ENCODE measurements at regions not wholly inside any gene's neighbourhood (a gene's known extent, or its start where the extent isn't known, plus 50 kb on each side); places are given as distances from the start of the nearest gene placed in this dataset.

- Histone ChIP-seq H3K36me3 (ENCODE audit: control insufficient read depth in 2 of 2, insufficient read depth in 2 of 2, low read length in 1 of 2) (no peaks in the 10 kb centered on the region), H3K4me3 (ENCODE audit: low read length in 2 of 2) (no peak overlapping the region), H3K27ac (ENCODE audit: low read depth in 1 of 2, low read length in 1 of 2) (no peak overlapping the region), H3K4me1 (ENCODE audit: control insufficient read depth in 2 of 2, insufficient read depth in 2 of 2, low read length in 2 of 2) (no peaks in the 10 kb centered on the region), H3K9me3 (ENCODE audit: control insufficient read depth in 2 of 2, insufficient read depth in 1 of 2, low read length in 1 of 2) (no peaks in the 10 kb centered on the region), H3K27me3 (ENCODE audit: control insufficient read depth in 2 of 2, insufficient read depth in 1 of 2, low read length in 1 of 2) (no peaks in the 10 kb centered on the region)
- 59% methylated on average over 2 of the region's 2 CpGs for WGBS
- DNase-seq (ENCODE audit: low read depth in 6 of 9, low spot score in 9 of 9), result no peak
These were observed 411.4 kb downstream of the CCDC91 start for GRCh38 chr12:28601570-28602058.

- no peak for DNase-seq (ENCODE audit: low read depth in 6 of 9, low spot score in 9 of 9)
- Histone ChIP-seq H3K4me1 (ENCODE audit: control insufficient read depth in 2 of 2, insufficient read depth in 2 of 2, low read length in 2 of 2) (no peaks in the 10 kb centered on the region), H3K27ac (ENCODE audit: low read depth in 1 of 2, low read length in 1 of 2) (no peak overlapping the region), H3K9me3 (ENCODE audit: control insufficient read depth in 2 of 2, insufficient read depth in 1 of 2, low read length in 1 of 2) (no peaks in the 10 kb centered on the region), H3K4me3 (ENCODE audit: low read length in 2 of 2) (no peak overlapping the region), H3K27me3 (ENCODE audit: control insufficient read depth in 2 of 2, insufficient read depth in 1 of 2, low read length in 1 of 2) (no peaks in the 10 kb centered on the region), H3K36me3 (ENCODE audit: control insufficient read depth in 2 of 2, insufficient read depth in 2 of 2, low read length in 1 of 2) (no peaks in the 10 kb centered on the region)
- WGBS, result 82% methylated on average over 4 of the region's 4 CpGs
These were observed 412.5 kb downstream of the CCDC91 start for GRCh38 chr12:28602786-28603185.

DNA sequence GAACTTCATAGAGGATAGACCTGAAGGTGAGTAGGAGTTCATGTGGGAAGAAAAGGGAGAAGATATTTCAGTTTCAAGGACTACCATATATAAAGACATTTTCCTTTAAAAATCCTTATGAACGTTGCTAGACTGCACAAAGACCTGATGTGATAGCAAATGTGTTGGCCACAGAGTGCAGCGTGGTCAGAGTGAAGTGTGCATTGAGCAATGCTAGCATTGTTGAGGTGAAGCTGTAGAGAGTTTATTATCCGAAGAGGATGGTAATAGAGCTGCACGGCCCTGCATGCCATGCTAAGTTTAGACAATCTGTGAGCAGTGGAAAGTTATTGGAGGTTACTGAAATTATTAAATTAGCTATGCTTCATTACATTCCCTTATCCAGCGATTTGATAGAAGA lies 413.0 kb downstream of the CCDC91 start:
- Histone ChIP-seq H3K4me3 (ENCODE audit: low read length in 2 of 2) (no peak overlapping the region), H3K36me3 (ENCODE audit: control insufficient read depth in 2 of 2, insufficient read depth in 2 of 2, low read length in 1 of 2) (no peaks in the 10 kb centered on the region), H3K4me1 (ENCODE audit: control insufficient read depth in 2 of 2, insufficient read depth in 2 of 2, low read length in 2 of 2) (no peaks in the 10 kb centered on the region), H3K9me3 (ENCODE audit: control insufficient read depth in 2 of 2, insufficient read depth in 1 of 2, low read length in 1 of 2) (no peaks in the 10 kb centered on the region), H3K27me3 (ENCODE audit: control insufficient read depth in 2 of 2, insufficient read depth in 1 of 2, low read length in 1 of 2) (no peaks in the 10 kb centered on the region), H3K27ac (ENCODE audit: low read depth in 1 of 2, low read length in 1 of 2) (no peak overlapping the region)
- WGBS, result 88% methylated on average over 5 of the region's 5 CpGs
- no peak for DNase-seq (ENCODE audit: low read depth in 6 of 9, low spot score in 9 of 9)

GRCh38 chr12:28603801-28604200 lies 413.5 kb downstream of the CCDC91 start:
- Histone ChIP-seq H3K27me3 (ENCODE audit: control insufficient read depth in 2 of 2, insufficient read depth in 1 of 2, low read length in 1 of 2) (no peaks in the 10 kb centered on the region), H3K36me3 (ENCODE audit: control insufficient read depth in 2 of 2, insufficient read depth in 2 of 2, low read length in 1 of 2) (no peaks in the 10 kb centered on the region), H3K4me1 (ENCODE audit: control insufficient read depth in 2 of 2, insufficient read depth in 2 of 2, low read length in 2 of 2) (no peaks in the 10 kb centered on the region), H3K4me3 (ENCODE audit: low read length in 2 of 2) (no peak overlapping the region), H3K9me3 (ENCODE audit: control insufficient read depth in 2 of 2, insufficient read depth in 1 of 2, low read length in 1 of 2) (no peaks in the 10 kb centered on the region), H3K27ac (ENCODE audit: low read depth in 1 of 2, low read length in 1 of 2) (no peak overlapping the region)
- DNase-seq (ENCODE audit: low read depth in 6 of 9, low spot score in 9 of 9), result no peak
- WGBS, result 96% methylated on average over 1 of the region's 1 CpG

GRCh38 chr12:28604240-28604639 lies 414.0 kb downstream of the CCDC91 start:
- 94% methylated on average over 1 of the region's 1 CpG for WGBS

DNA sequence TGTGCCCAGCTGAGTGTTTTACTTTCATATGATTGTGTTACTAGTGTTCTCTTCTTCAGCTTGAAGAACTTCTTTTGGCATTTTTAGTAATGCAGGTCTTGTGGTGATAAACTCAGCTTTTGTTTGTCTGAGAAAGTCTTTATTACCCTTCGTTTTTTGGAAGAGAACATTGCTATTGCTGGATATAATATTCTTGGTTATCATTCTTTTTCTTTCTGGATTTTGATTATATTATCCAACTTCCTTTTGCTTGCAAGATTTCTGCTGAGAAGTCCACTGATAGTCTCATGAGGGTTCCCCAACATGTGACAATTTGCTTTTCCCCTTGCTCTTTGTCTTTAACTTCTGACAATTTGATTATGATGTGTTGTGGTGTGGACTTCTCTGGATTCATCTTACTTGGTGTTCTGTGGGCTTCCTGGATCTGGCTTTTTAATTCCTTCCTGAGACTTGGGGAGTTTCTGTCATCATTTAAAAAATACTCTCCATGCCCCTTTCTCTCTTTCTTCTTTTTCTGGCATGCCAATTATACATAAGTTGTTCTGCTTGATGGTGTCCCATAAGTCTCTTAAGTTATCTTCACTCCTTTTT lies 416.8 kb downstream of the CCDC91 start:
- Histone ChIP-seq H3K27ac (ENCODE audit: low read depth in 1 of 2, low read length in 1 of 2) (no peak overlapping the region), H3K9me3 (ENCODE audit: control insufficient read depth in 2 of 2, insufficient read depth in 1 of 2, low read length in 1 of 2) (no peaks in the 10 kb centered on the region), H3K36me3 (ENCODE audit: control insufficient read depth in 2 of 2, insufficient read depth in 2 of 2, low read length in 1 of 2) (no peaks in the 10 kb centered on the region), H3K27me3 (ENCODE audit: control insufficient read depth in 2 of 2, insufficient read depth in 1 of 2, low read length in 1 of 2) (no peaks in the 10 kb centered on the region), H3K4me1 (ENCODE audit: control insufficient read depth in 2 of 2, insufficient read depth in 2 of 2, low read length in 2 of 2) (no peaks in the 10 kb centered on the region), H3K4me3 (ENCODE audit: low read length in 2 of 2) (no peak overlapping the region)
- no peak for DNase-seq (ENCODE audit: low read depth in 6 of 9, low spot score in 9 of 9)
- 79% methylated on average over 1 of the region's 1 CpG for WGBS

More at GRCh38 chr12:28604240-28604639, 414.0 kb downstream of the CCDC91 start:
- DNase-seq (ENCODE audit: low read depth in 6 of 9, low spot score in 9 of 9), result no peak
- H3K4me1 ChIP-seq (ENCODE audit: control insufficient read depth in 2 of 2, insufficient read depth in 2 of 2, low read length in 2 of 2), result no peaks in the 10 kb centered on the region
- H3K36me3 ChIP-seq (ENCODE audit: control insufficient read depth in 2 of 2, insufficient read depth in 2 of 2, low read length in 1 of 2), result no peaks in the 10 kb centered on the region
- no peak overlapping the region for H3K4me3 ChIP-seq (ENCODE audit: low read length in 2 of 2)
- H3K9me3 ChIP-seq (ENCODE audit: control insufficient read depth in 2 of 2, insufficient read depth in 1 of 2, low read length in 1 of 2), result no peaks in the 10 kb centered on the region
- H3K27me3 ChIP-seq (ENCODE audit: control insufficient read depth in 2 of 2, insufficient read depth in 1 of 2, low read length in 1 of 2), result no peaks in the 10 kb centered on the region
- no peak overlapping the region for H3K27ac ChIP-seq (ENCODE audit: low read depth in 1 of 2, low read length in 1 of 2)

GRCh38 chr12:28610401-28611114 lies 420.3 kb downstream of the CCDC91 start:
- Histone ChIP-seq H3K36me3 (ENCODE audit: control insufficient read depth in 2 of 2, insufficient read depth in 2 of 2, low read length in 1 of 2) (no peaks in the 10 kb centered on the region), H3K27me3 (ENCODE audit: control insufficient read depth in 2 of 2, insufficient read depth in 1 of 2, low read length in 1 of 2) (no peaks in the 10 kb centered on the region), H3K27ac (ENCODE audit: low read depth in 1 of 2, low read length in 1 of 2) (no peak overlapping the region), H3K4me1 (ENCODE audit: control insufficient read depth in 2 of 2, insufficient read depth in 2 of 2, low read length in 2 of 2) (no peaks in the 10 kb centered on the region), H3K9me3 (ENCODE audit: control insufficient read depth in 2 of 2, insufficient read depth in 1 of 2, low read length in 1 of 2) (no peaks in the 10 kb centered on the region), H3K4me3 (ENCODE audit: low read length in 2 of 2) (no peak overlapping the region)
- no peak for DNase-seq (ENCODE audit: low read depth in 6 of 9, low spot score in 9 of 9)
- WGBS, result 74% methylated on average over 3 of the region's 3 CpGs

GRCh38 chr12:28611115-28611435 lies 420.8 kb downstream of the CCDC91 start:
- Histone ChIP-seq H3K9me3 (ENCODE audit: control insufficient read depth in 2 of 2, insufficient read depth in 1 of 2, low read length in 1 of 2) (no peaks in the 10 kb centered on the region), H3K4me1 (ENCODE audit: control insufficient read depth in 2 of 2, insufficient read depth in 2 of 2, low read length in 2 of 2) (no peaks in the 10 kb centered on the region), H3K36me3 (ENCODE audit: control insufficient read depth in 2 of 2, insufficient read depth in 2 of 2, low read length in 1 of 2) (no peaks in the 10 kb centered on the region), H3K27me3 (ENCODE audit: control insufficient read depth in 2 of 2, insufficient read depth in 1 of 2, low read length in 1 of 2) (no peaks in the 10 kb centered on the region), H3K27ac (ENCODE audit: low read depth in 1 of 2, low read length in 1 of 2) (no peak overlapping the region), H3K4me3 (ENCODE audit: low read length in 2 of 2) (no peak overlapping the region)
- DNase-seq (ENCODE audit: low read depth in 6 of 9, low spot score in 9 of 9), result no peak

GRCh38 chr12:28611449-28611848 lies 421.2 kb downstream of the CCDC91 start:
- no peaks in the 10 kb centered on the region for H3K27me3 ChIP-seq (ENCODE audit: control insufficient read depth in 2 of 2, insufficient read depth in 1 of 2, low read length in 1 of 2)
- no peak for DNase-seq (ENCODE audit: low read depth in 6 of 9, low spot score in 9 of 9)
- no peaks in the 10 kb centered on the region for H3K36me3 ChIP-seq (ENCODE audit: control insufficient read depth in 2 of 2, insufficient read depth in 2 of 2, low read length in 1 of 2)
- 77% methylated on average over 2 of the region's 2 CpGs for WGBS
- no peaks in the 10 kb centered on the region for H3K4me1 ChIP-seq (ENCODE audit: control insufficient read depth in 2 of 2, insufficient read depth in 2 of 2, low read length in 2 of 2)
- no peak overlapping the region for H3K27ac ChIP-seq (ENCODE audit: low read depth in 1 of 2, low read length in 1 of 2)
- H3K9me3 ChIP-seq (ENCODE audit: control insufficient read depth in 2 of 2, insufficient read depth in 1 of 2, low read length in 1 of 2), result no peaks in the 10 kb centered on the region
- H3K4me3 ChIP-seq (ENCODE audit: low read length in 2 of 2), result no peak overlapping the region

All from thymus (tissue), 11 donors.